Limb (tissue), 2 donors: ENCODE measurements at regions not wholly inside any gene's neighbourhood (a gene's known extent, or its start where the extent isn't known, plus 50 kb on each side); places are given as distances from the start of the nearest gene placed in this dataset.
"Not testable (repeated sequence)": the region's sequence is repeated elsewhere in the genome, so short reads cannot be mapped to it uniquely, and the experiment has no call there.

Source experiments
- DNase-seq, 2 donors: peaks; one replicate each; pipeline ENCODE4 v3.0.0-alpha.2; 2016; ENCODE audit errors: extremely low spot score in 2 of 2

GRCh38 chr7:127530148-127530547, 55.2 kb downstream of the GCC1 start:
- no peak for DNase-seq

GRCh38 chr7:127527561-127527960, 57.8 kb downstream of the GCC1 start:
- no peak for DNase-seq

- no peak for DNase-seq
These were observed 59.4 kb downstream of the GCC1 start for GRCh38 chr7:127525866-127526480.

- DNase-seq: no peak
These were observed 69.1 kb downstream of the GCC1 start for GRCh38 chr7:127516320-127516719.

- peak in 1 of 2 donors; percentile 6 for DNase-seq
These were observed 70.9 kb downstream of the GCC1 start for GRCh38 chr7:127514499-127514898.

- no peak for DNase-seq
These were observed 72.1 kb downstream of the GCC1 start for GRCh38 chr7:127513311-127513710.

GRCh38 chr7:127512663-127513062, 72.7 kb downstream of the GCC1 start:
- no peak for DNase-seq

GRCh38 chr7:127504715-127505114, 80.7 kb downstream of the GCC1 start:
- no peak for DNase-seq

- no peak for DNase-seq
These were observed 83.6 kb downstream of the GCC1 start for GRCh38 chr7:127501817-127502216.

- DNase-seq: no peak
These were observed 94.9 kb upstream of the ZNF800 start for GRCh38 chr7:127487381-127487780.

GRCh38 chr7:127486654-127487053, 94.1 kb upstream of the ZNF800 start:
- DNase-seq: no peak

GRCh38 chr7:127485482-127485881, 93.0 kb upstream of the ZNF800 start:
- no peak for DNase-seq

- DNase-seq: no peak
These were observed 92.4 kb upstream of the ZNF800 start for GRCh38 chr7:127484954-127485353.

- DNase-seq: no peak
These were observed 86.0 kb upstream of the ZNF800 start for GRCh38 chr7:127478461-127478860.

GRCh38 chr7:127478024-127478355, 85.5 kb upstream of the ZNF800 start:
- DNase-seq: no peak

GRCh38 chr7:127477295-127478023, 85.0 kb upstream of the ZNF800 start:
- DNase-seq: no peak

GRCh38 chr7:127476618-127477017, 84.1 kb upstream of the ZNF800 start:
- DNase-seq: no peak

GRCh38 chr7:127474457-127474856, 81.9 kb upstream of the ZNF800 start:
- DNase-seq: no peak

- DNase-seq: no peak
These were observed 80.9 kb upstream of the ZNF800 start for GRCh38 chr7:127473409-127473808.

- DNase-seq: no peak
These were observed 67.6 kb upstream of the ZNF800 start for GRCh38 chr7:127460077-127460476.

GRCh38 chr7:127451258-127451657, 58.8 kb upstream of the ZNF800 start:
- not testable (repeated sequence) for DNase-seq

GRCh38 chr7:127448566-127448965, 56.1 kb upstream of the ZNF800 start:
- no peak for DNase-seq

GRCh38 chr7:127447326-127447945, 54.9 kb upstream of the ZNF800 start:
- DNase-seq: no peak
